Mucosa of rectum (tissue), 2 donors: ENCODE measurements at regions not wholly inside any gene's neighbourhood (a gene's known extent, or its start where the extent isn't known, plus 50 kb on each side); places are given as distances from the start of the nearest gene placed in this dataset.

Experiments
- H3K27ac ChIP-seq, 2 donors: one replicate each; pipeline ENCODE4 v1.7.0; 2013; ENCODE audit warnings: inconsistent platforms in 2 of 2, low read depth in 2 of 2, low read length in 2 of 2
- H3K27me3 ChIP-seq, 2 donors: one replicate each; pipeline ENCODE4 v1.7.0; 2013; ENCODE audit warnings: low read length in 2 of 2; ENCODE audit not compliant: control insufficient read depth in 2 of 2, insufficient read depth in 2 of 2
- H3K36me3 ChIP-seq, 2 donors: one replicate each; pipeline ENCODE4 v1.7.0; 2013; ENCODE audit warnings: low read length in 2 of 2; ENCODE audit not compliant: control insufficient read depth in 2 of 2, insufficient read depth in 2 of 2
- H3K4me1 ChIP-seq, 2 donors: one replicate each; pipeline ENCODE4 v1.7.0; 2013; ENCODE audit warnings: low read length in 2 of 2, mild to moderate bottlenecking in 1 of 2; ENCODE audit not compliant: control insufficient read depth in 2 of 2, insufficient read depth in 2 of 2
- H3K4me3 ChIP-seq, 2 donors: one replicate each; pipeline ENCODE4 v1.7.0; 2013; ENCODE audit warnings: low read length in 2 of 2
- H3K9ac ChIP-seq, 2 donors: one replicate each; pipeline ENCODE4 v1.7.0; 2013; ENCODE audit warnings: low read length in 2 of 2, low read depth in 1 of 2, mild to moderate bottlenecking in 1 of 2
- H3K9me3 ChIP-seq, 2 donors: one replicate each; pipeline ENCODE4 v1.7.0; 2013; ENCODE audit warnings: low read length in 2 of 2; ENCODE audit not compliant: control insufficient read depth in 2 of 2
- donor health status: healthy.
- donor health status: Normal muscosa, but diverticular disease.

GRCh38 chr9:81245254-81245956 lies 443.9 kb downstream of the TLE1 start:
- H3K36me3 ChIP-seq, result no peaks in the 10 kb centered on the region
- H3K4me1 ChIP-seq, result no peaks in the 10 kb centered on the region
- no peak overlapping the region for H3K4me3 ChIP-seq
- no peak overlapping the region for H3K9ac ChIP-seq
- no peaks in the 10 kb centered on the region for H3K27me3 ChIP-seq
- H3K9me3 ChIP-seq, result no peaks in the 10 kb centered on the region
- H3K27ac ChIP-seq, result no peak overlapping the region

- H3K36me3 ChIP-seq, result no peaks in the 10 kb centered on the region
- no peak overlapping the region for H3K9ac ChIP-seq
- no peaks in the 10 kb centered on the region for H3K27me3 ChIP-seq
- no peaks in the 10 kb centered on the region for H3K4me1 ChIP-seq
- H3K27ac ChIP-seq, result no peak overlapping the region
- no peaks in the 10 kb centered on the region for H3K9me3 ChIP-seq
- no peak overlapping the region for H3K4me3 ChIP-seq
Observed at GRCh38 chr9:81244631-81245030, 444.7 kb downstream of the TLE1 start.

DNA sequence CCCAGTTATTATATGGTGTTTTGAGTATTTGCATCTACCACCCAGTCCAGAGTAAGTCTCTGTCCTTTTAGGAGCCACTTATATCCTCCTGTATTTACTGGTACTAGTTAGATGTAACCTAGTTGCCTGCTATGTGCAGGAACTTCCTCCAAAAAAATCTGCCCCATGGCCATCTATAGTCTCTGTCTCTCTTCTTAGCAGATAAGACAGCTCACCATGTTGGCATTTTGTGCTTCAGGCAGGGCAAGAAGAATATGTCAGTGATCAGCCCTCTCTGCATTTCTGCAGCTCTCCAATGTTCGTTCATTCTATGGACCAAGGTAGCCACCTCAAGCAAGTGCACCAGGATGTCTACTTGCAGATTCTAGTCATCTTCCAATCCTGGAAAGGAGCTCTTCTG lies 446.5 kb downstream of the TLE1 start:
- no peak overlapping the region for H3K27ac ChIP-seq
- H3K9ac ChIP-seq, result no peak overlapping the region
- H3K36me3 ChIP-seq, result no peaks in the 10 kb centered on the region
- peaks cover 0 to 2% of the 10 kb centered on the region in 2 donors for H3K9me3 ChIP-seq
- H3K27me3 ChIP-seq, result no peaks in the 10 kb centered on the region
- H3K4me1 ChIP-seq, result no peaks in the 10 kb centered on the region
- H3K4me3 ChIP-seq, result no peak overlapping the region

DNA sequence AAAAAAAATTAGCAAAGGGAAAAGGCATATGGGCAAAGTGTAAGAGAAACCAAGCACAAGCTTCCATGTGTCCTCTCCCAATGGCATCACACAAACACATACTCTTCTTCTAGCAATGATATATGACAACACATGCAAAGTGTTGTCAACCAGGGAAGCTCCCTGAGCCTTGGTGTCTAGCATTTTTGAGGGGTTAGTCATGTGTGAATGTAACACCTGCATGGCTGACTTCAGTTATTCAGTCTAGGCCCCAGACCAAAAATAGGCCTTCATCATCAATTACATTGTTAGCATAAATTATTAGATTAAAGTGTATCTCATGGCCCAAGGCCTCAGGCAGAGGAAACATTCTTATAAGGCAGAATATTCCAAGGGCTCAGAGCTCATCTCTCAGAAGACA lies 450.0 kb downstream of the TLE1 start:
- no peak overlapping the region for H3K27ac ChIP-seq
- H3K36me3 ChIP-seq, result no peaks in the 10 kb centered on the region

GRCh38 chr9:81237565-81238231 lies 451.6 kb downstream of the TLE1 start:
- Histone ChIP-seq H3K4me3 (no peak overlapping the region), H3K27me3 (no peaks in the 10 kb centered on the region), H3K4me1 (no peaks in the 10 kb centered on the region), H3K36me3 (no peaks in the 10 kb centered on the region), H3K9ac (no peak overlapping the region), H3K27ac (no peak overlapping the region), H3K9me3 (peaks cover 0 to 2% of the 10 kb centered on the region in 2 donors)

More for the DNA sequence above, 450.0 kb downstream of the TLE1 start:
- H3K4me3 ChIP-seq, result no peak overlapping the region
- no peaks in the 10 kb centered on the region for H3K27me3 ChIP-seq
- no peaks in the 10 kb centered on the region for H3K4me1 ChIP-seq
- no peak overlapping the region for H3K9ac ChIP-seq
- peaks cover 0 to 2% of the 10 kb centered on the region in 2 donors for H3K9me3 ChIP-seq

DNA sequence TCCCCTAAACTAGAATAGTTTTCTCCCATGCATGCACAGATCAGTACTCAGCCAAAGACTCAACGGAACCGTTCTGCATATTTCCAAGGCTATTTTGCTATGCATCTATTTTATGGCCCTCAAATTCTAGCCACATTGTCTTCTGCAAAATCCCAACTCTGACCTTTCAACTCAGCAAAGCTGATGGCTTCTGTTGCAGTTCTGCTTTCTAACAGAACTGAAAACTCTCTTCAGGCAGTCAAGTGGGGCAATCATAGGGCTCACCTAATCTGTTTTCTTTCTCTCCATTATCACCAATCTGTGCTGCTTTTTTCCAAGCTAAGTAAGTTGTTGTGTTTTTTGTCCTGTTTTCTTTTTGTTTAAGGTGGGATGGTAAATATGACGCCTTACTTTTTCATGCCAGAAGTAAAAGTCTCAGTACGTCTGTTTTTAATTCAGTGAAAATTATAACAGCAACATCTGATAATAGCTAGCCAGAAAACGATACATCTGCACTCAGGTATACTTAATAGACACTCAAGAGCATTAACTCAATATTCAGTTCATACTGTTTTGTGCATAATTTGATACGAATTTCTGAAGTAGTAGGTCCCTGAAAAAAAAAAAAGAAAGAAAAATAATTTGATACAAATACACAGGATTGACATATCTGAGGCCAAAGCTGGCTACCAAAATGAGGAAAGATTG lies 454.3 kb downstream of the TLE1 start:
- Histone ChIP-seq H3K36me3 (no peaks in the 10 kb centered on the region), H3K9me3 (peaks cover 0 to 2% of the 10 kb centered on the region in 2 donors), H3K4me1 (no peaks in the 10 kb centered on the region), H3K27ac (no peak overlapping the region), H3K27me3 (no peaks in the 10 kb centered on the region), H3K9ac (no peak overlapping the region), H3K4me3 (no peak overlapping the region)

DNA sequence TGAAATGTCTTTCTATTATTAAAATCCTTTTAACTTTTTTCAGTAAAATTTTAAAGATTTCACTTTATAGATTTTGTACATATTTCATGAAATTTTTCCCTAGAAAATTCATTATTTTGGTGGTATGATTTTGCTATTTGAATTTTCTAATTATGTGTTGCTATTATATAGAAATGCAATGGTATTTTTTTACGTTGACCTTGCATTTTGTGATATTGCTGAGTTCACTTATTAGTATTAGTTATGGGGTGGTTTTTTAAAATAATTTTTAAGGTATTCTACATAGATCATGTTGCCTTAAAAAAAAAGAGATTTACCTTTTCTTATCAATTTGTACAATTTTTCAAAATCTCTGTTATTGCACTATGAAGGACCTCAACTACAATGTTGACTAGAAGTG lies 458.3 kb downstream of the TLE1 start:
- no peaks in the 10 kb centered on the region for H3K36me3 ChIP-seq
- no peaks in the 10 kb centered on the region for H3K9me3 ChIP-seq
- no peak overlapping the region for H3K27ac ChIP-seq
- no peaks in the 10 kb centered on the region for H3K4me1 ChIP-seq
- no peak overlapping the region for H3K4me3 ChIP-seq
- H3K27me3 ChIP-seq, result no peaks in the 10 kb centered on the region
- no peak overlapping the region for H3K9ac ChIP-seq

- Histone ChIP-seq H3K27me3 (no peaks in the 10 kb centered on the region), H3K4me3 (no peak overlapping the region), H3K9ac (no peak overlapping the region), H3K27ac (no peak overlapping the region), H3K36me3 (no peaks in the 10 kb centered on the region), H3K9me3 (no peaks in the 10 kb centered on the region), H3K4me1 (no peaks in the 10 kb centered on the region)
Observed at GRCh38 chr9:81227507-81228245, 461.7 kb downstream of the TLE1 start.

GRCh38 chr9:81225596-81225995 lies 463.8 kb downstream of the TLE1 start:
- H3K9me3 ChIP-seq, result no peaks in the 10 kb centered on the region
- no peaks in the 10 kb centered on the region for H3K36me3 ChIP-seq
- H3K27me3 ChIP-seq, result no peaks in the 10 kb centered on the region
- H3K4me3 ChIP-seq, result no peak overlapping the region
- no peaks in the 10 kb centered on the region for H3K4me1 ChIP-seq
- no peak overlapping the region for H3K9ac ChIP-seq
- H3K27ac ChIP-seq, result no peak overlapping the region
